ENCODE measurements at regions not wholly inside any gene's neighbourhood (a gene's known extent, or its start where the extent isn't known, plus 50 kb on each side); places are given as distances from the start of the nearest gene placed in this dataset.

GRCh38 chr20:24872291-24873024 is 76.6 kb upstream of the CST7 start:
- no peak for DNase-seq

DNA sequence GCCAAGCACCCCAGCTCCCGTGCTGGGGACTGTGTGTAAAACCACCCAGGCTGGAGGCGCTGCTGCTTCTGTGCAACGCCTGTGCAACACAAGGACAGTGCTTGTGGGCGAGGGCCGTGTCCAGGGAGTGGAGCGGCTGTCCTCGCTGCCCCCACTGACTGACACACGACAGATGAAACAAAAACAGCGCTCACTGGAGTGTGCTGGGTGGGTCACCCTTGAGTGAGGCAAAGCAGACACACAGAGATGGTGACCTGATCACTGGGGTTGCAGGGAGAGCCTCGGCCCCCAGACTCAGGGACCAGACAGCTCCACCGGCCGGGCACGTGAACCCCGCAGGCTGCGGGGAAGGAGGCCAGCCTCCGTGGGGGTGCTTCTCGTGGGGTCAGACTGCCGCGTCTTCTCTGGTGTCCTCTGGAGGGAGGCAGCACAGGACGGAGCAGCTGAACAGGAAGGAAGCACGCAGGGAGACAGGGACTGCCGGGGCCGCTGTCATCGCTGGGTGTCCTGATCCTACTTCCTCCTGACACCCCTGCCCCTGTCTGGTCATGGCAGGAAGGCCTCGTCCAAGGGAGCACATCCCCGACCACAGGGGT is 75.9 kb upstream of the CST7 start:
- no peak for DNase-seq

- no peak for DNase-seq
Measured at GRCh38 chr20:24875078-24875477, 74.0 kb upstream of the CST7 start.

GRCh38 chr20:24877652-24878051 is 71.4 kb upstream of the CST7 start:
- DNase-seq: no peak

DNA sequence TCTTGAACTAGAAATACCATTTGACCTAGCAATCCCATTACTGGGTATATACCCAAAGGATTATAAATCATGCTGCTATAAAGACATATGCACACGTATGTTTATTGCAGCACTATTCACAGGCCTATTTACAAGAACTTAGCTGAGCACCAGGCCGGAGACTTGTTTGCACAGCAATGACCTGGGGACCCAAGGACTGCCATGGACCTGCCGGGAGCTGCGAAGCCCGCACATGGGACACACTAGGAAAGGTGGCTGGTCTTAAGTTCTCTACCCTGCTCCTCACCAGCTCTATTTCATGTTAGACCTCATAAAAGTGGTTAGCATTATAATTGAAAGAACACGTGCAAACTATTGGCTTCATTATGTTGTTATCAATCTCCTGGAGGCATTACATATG is 70.4 kb upstream of the CST7 start:
- no peak for DNase-seq

- no peak for DNase-seq
Measured at GRCh38 chr20:24879875-24880274, 69.2 kb upstream of the CST7 start.

DNA sequence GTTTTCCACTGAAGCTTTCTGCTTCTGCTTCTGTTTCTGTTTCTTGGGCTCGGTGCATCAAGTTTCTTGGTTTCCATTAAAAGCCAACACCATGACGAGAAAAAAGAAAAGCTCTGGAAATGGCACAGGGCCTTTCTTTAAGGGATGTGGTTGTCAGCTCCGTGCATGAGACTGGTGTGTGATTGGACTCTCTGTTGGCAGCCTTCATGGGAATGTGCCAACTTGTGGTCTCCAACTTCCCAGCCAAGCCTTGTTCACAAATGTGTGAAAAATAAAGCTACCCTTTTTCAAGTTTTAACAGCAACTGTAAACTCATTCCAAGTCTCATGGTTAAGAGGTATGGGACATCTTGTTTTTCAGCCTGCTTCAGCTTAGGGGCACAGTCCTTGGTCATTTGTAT is 68.7 kb upstream of the CST7 start:
- DNase-seq: no peak

DNA sequence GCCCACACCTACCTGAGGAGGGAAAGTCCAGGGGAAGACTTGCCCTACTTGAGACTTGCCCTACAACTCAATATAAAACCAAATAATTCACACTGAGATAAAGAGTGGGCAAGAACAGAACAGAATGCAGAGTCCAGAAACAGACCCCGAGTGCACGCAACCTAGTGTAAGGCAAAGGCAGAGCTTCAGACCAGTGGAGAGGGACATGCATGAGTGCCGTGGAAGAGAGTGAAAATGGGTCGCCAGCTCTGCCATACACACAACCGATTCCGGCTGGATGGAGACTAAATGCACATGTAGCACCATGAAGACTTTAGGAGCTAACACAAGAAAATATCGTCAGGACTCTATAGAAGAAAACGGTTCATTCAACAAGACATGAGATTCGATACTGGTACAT is 58.8 kb upstream of the CST7 start:
- DNase-seq: no peak

- DNase-seq: no peak
Measured at GRCh38 chr20:24891546-24892393, 57.3 kb upstream of the CST7 start.

GRCh38 chr20:24892522-24892921 is 56.5 kb upstream of the CST7 start:
- DNase-seq: no peak

DNA sequence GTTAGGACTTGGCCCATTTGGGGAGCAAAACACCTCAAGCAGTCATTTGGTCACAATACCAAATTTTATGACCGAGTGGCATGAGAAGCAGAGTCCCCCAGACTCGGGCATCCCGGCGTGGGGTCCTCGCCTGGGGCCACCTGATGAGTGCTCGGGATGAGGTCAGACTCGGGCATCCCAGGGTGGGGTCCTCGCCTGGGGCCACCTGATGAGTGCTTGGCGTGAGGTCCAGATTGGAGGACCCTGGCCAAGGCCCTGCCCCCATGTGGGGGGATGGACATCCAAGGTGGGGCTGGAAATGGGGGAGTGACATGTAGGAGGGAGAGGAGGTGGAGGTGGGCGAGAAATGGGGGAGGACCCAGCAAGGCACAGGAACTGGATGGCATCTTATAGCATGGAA is 56.1 kb upstream of the CST7 start:
- no peak for DNase-seq

DNA sequence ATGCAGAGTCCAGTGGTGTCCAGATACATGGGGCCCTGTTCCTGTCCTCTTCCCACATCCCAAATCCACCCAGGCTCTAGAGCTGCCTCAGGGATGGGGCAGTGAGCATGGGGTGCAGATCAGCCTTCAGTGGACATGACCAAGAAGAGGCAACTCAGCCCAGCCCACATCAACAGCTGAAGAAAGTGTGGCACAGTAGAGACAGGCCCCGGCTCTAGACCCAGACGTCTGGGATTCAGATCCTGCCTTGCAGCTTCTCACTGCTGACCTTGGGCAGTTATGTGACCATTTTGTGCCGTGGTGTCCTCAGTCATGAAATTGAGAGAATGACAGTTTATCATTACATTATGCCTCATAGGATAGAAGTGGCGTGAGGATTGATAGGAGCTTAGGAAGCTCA is 54.6 kb upstream of the CST7 start:
- no peak for DNase-seq

GRCh38 chr20:24894967-24895366 is 54.1 kb upstream of the CST7 start:
- DNase-seq: no peak

DNA sequence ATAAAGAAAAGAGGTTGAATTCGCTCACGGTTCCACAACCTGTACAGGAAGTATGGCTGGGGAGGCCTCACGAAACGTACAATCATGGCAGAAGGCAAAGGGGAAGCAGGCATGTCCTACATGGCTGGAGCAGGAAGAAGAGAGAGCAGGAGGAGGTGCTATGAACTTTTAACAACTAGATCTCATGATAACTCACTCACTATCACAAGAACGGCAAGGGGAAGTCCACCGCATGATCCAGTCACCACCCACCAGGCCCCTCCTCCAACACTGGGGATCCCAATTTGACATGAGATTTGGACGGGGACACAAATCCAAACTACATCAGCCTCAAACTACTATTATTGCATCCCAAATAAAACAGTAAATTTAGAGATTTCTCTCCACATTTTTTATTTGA is 53.6 kb upstream of the CST7 start:
- DNase-seq: no peak

- no peak for DNase-seq
Measured at GRCh38 chr20:24895898-24896658, 53.0 kb upstream of the CST7 start.

- DNase-seq: no peak
Measured at GRCh38 chr20:24896984-24897383, 52.1 kb upstream of the CST7 start.

- no peak for DNase-seq
Measured at GRCh38 chr20:24897974-24898373, 51.1 kb upstream of the CST7 start.

DNA sequence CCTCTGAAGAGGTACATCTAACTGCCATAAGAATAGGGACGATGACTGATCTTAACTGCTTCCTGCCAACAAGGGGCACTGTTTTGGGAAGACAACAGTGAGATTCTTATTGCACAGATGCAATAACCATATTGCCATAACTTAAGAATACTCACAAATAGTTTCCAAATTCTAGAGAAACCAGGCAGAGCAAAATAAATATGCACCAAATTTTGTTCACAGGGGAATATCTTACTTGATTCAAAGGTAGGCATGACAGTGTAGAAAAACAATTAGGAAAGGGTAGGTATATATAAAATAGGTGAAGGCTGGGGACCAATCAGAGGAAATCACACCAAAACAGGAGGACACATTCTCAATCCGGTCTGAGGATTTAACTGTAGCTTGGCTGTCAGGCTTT is 49.9 kb upstream of the CST7 start:
- DNase-seq: no peak

Data from hematopoietic multipotent progenitor cell treated with erythropoietin and hydrocortisone succinate and interleukin-3 and kit ligand, for 4 days (in vitro differentiated cells).